ENCODE measurements at regions not wholly inside any gene's neighbourhood (a gene's known extent, or its start where the extent isn't known, plus 50 kb on each side); places are given as distances from the start of the nearest gene placed in this dataset.

DNA sequence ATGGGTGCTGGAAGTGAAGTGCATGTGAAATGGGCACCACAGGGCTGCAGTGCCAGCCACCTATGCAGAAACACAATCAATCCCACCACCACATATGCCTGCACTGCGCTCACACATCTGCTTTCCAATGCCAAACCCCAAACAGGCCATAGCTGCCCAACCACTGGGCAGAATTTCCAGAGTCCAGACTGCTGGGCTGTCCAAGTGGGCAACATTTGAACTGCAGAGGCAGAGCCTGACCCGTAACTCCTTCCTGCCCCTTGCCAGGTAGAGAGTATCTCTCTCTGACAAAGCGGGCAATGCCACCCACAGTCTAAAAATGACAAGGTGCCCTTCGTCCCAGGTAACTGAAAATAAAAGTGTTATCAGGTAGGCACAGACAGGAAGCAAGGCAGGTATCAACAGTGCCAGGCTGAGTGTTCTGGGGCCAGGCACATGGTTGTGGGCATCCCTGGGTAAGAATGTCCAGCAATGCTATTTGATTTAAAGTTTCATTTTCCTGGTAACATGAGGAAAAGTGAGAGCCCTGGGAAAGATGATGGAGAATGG is 79.5 kb downstream of the FOXA2 start:
- DNase-seq = no peak

DNA sequence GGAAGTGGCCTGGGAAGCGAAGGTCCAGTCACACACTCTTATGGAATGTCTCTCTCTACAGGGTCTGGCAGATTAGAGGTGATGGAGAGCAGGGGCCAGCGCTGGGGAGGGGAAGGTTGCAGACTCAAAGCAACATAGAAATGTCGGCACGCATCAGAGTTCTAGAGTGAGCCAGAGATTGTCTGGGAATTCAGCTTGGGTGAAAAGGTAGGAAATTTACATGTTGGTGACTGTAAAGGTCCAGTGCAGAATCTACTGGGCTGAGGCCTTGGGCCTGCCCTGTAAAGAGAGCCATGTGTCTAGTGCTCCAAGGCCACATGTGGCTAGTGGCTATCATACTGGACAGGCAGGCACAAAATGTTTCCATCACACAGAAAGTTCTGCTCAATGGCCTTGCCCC is 80.8 kb downstream of the FOXA2 start:
- no peak for DNase-seq

GRCh38 chr20:22502731-22503191 is 81.6 kb downstream of the FOXA2 start:
- no peak for DNase-seq

GRCh38 chr20:22501566-22502344 is 82.6 kb downstream of the FOXA2 start:
- DNase-seq = no peak

DNA sequence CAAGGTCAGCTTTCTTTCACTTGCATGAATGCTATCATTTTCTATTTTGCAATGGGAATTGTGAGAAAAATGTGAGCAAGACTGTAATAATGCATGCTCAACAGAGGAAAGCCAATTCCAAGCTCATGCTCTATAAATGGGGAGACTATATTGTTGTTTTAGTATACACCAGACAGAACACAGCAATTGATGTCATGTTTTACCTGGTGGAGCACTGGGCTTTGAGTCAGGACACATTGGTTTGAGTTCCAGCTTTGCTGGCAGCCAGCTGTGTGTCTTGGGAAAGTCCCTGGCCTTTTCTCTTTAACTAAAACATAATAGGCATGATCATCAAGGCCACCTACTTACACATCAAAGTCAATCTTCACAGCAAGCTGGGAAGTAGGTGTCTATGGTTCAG is 83.3 kb downstream of the FOXA2 start:
- no peak for DNase-seq

- no peak for DNase-seq
Observed at GRCh38 chr20:22499515-22500166, 84.7 kb downstream of the FOXA2 start.

- DNase-seq = no peak
Observed at GRCh38 chr20:22496817-22497216, 87.6 kb downstream of the FOXA2 start.

DNA sequence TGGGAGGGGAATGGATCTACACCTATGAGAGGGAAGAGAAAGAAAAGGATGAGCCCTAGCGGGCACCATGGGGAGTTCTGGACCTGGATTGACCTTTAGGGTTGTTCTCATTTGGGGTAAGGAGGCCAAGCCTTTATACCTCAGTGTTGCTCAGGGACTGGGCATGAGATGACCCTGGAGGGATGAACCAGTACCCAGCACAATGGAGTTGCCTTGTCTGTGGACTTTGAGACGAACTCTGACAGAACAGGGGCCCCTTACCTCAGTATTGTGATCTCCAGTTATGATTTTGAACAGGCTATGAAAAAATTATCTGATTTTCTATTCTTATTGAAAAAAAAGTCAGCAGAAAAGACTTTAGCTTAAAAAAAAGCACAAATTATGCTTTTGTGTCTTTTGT is 88.6 kb downstream of the FOXA2 start:
- DNase-seq = no peak

GRCh38 chr20:22495172-22495571 is 89.2 kb downstream of the FOXA2 start:
- no peak for DNase-seq

- DNase-seq = peak in 1 of 2 experiments; percentile 3
Observed at GRCh38 chr20:22492497-22492896, 91.9 kb downstream of the FOXA2 start.

GRCh38 chr20:22491194-22491505 is 93.2 kb downstream of the FOXA2 start:
- DNase-seq = no peak

- no peak for DNase-seq
Observed at GRCh38 chr20:22490287-22491193, 93.8 kb downstream of the FOXA2 start.

DNA sequence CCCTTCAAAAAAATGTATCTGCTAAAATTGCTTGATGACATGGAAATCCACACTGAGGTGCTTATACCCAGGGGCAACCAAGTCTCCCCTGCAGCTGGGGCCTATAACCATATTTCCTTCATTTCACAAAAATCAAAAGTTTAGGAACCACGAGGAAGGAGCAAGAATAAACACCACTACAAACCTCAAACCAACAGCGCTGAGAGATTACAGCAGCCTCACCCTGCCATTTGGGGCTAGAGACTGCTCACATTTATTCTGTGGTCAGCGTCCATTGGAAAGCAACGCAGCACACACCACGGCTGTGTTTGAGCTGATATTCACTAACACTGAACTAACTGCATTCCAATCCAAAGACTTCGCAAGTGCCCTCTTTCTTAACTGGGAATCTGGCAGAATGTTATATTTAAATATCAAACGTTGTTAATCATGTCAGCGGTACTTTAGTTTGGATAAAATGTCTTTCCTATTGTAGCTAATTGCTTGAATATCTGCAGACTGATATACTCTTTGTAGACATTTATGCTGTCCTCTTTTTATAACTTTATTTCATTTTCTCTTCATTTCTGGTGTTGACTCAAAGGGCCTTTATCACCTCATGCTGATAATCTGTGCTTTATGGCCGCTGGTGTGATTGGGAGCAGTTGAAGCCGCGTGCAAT is 94.6 kb downstream of the FOXA2 start:
- no peak for DNase-seq

- DNase-seq = no peak
Observed at GRCh38 chr20:22480336-22480735, 104.0 kb downstream of the FOXA2 start.

- DNase-seq = no peak
Observed at GRCh38 chr20:22475662-22476061, 108.7 kb downstream of the FOXA2 start.

GRCh38 chr20:22474224-22474623 is 110.1 kb downstream of the FOXA2 start:
- DNase-seq = no peak

DNA sequence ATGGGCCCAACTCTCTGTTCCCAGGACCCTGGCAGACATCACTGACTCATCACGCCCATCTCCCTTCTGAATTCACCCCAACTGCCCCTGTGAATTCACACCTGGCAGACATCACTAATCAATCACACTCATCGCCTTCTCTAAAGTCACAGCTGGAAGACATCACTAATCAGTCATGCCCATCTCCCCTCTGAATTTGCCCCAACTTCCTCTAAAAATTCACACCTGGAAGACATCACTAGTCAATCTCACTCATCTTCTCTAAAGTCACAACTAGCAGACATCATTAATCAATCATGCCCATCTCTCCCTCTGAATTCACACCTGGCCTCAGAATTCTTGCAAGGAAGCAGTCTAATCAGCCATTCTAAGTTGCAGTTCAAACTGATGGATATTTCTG is 111.1 kb downstream of the FOXA2 start:
- DNase-seq = no peak

DNA sequence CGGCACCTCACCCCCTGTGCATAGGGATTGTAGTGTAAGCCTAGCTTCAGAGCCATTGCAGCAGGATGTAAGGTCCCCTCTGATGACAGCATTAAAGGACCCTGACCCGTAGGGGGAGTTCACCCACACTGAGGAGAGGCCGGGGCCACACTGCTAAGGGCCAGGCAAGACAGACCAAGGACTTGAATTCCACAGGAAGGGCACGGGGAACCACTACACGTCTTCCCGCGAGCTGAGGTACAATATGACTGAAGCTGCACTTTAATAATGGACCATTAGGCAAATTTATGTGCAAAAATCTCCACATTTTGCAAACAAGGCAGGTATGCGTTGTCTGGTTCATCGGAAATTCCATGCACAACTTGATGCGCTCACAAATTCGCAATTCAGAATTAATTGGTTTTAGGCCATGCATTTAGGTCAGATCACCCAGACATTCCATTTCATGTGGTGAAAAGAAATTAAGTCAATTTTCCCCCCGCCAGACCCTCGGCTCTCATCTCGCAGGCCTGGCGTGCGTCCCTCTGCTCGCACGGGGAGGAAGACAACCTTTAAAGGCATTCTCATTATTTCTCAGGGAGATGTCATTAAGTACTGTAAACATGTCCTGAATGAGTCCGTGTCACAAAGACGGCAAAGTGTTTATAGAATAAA is 111.8 kb downstream of the FOXA2 start:
- no peak for DNase-seq

GRCh38 chr20:22471156-22471836 is 113.1 kb downstream of the FOXA2 start:
- no peak for DNase-seq

DNA sequence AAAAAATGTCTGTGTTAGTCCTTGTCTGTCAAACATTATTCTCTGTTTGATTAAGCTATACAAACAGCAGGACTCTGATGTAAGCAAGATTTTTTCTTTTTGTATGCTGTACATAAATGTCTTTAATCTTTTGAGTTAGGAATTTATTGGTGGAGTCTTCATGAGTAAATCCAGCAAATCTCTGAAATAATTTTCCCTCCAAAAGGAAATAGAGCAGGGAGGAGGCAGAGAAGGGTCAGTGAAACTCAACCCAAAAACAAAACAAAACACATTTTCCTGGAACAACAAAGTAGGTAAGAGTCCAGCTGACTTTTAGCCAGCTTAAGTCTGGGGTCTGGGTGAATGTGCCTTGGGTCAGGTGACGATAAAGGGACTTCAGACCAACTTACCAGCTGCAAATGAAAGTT is 113.7 kb downstream of the FOXA2 start:
- no peak for DNase-seq

- no peak for DNase-seq
Observed at GRCh38 chr20:22466447-22467171, 117.8 kb downstream of the FOXA2 start.
